ENCODE measurements at regions not wholly inside any gene's neighbourhood (a gene's known extent, or its start where the extent isn't known, plus 50 kb on each side); places are given as distances from the start of the nearest gene placed in this dataset.

DNA sequence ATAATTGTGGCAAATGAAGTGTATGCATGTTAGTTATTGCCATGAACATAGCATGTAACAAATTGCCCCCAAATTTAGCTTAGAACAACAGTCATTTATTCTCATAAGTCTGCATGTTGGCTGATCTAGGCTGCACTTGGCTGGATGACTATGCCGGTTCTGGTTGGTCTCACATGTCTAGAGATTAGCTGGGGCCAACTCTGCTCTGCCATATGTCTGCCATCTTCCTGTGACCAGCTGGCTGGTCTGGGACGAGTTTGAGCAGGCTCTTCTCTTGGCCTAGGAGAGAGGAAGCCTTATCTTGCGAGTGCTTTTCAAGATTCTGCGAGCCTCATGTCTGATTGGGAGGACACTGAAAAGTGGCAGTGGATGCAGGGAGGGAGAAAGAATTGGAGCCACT is 198.3 kb upstream of the FAM78B start:
- TF ChIP-seq, protein P1, sequence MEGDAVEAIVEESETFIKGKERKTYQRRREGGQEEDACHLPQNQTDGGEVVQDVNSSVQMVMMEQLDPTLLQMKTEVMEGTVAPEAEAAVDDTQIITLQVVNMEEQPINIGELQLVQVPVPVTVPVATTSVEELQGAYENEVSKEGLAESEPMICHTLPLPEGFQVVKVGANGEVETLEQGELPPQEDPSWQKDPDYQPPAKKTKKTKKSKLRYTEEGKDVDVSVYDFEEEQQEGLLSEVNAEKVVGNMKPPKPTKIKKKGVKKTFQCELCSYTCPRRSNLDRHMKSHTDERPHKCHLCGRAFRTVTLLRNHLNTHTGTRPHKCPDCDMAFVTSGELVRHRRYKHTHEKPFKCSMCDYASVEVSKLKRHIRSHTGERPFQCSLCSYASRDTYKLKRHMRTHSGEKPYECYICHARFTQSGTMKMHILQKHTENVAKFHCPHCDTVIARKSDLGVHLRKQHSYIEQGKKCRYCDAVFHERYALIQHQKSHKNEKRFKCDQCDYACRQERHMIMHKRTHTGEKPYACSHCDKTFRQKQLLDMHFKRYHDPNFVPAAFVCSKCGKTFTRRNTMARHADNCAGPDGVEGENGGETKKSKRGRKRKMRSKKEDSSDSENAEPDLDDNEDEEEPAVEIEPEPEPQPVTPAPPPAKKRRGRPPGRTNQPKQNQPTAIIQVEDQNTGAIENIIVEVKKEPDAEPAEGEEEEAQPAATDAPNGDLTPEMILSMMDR (conservative IDR thresholded peaks at IDR 0.05; ENCODE audit: low read length): no peak
- H3K4me3 ChIP-seq (ENCODE audit: low read length): no peak overlapping the region
- DNase-seq (ENCODE audit: low read depth): no peak

DNA sequence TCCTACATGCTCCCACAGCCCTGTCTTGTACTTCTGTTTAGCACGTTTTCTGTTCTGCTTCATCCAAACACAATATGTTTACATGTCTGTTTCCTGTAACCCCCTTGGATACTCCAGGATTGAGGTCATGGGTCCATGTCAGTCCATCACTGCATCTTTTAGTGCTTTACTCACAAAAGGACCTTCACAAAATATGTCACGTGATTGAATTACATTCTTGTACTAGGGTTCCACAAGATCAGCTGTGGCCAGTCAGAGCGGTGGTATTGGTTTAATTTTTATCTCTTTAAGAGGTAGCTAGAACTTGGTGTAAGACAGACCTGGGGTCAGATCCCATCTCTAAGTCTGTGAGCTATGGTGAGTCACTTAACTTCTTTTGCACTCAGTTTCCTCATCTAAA is 201.2 kb upstream of the FAM78B start:
- TF ChIP-seq, protein P1 (conservative IDR thresholded peaks at IDR 0.05; ENCODE audit: low read length): no peak
- no peak for DNase-seq (ENCODE audit: low read depth)
- H3K4me3 ChIP-seq (ENCODE audit: low read length): no peak overlapping the region

DNA sequence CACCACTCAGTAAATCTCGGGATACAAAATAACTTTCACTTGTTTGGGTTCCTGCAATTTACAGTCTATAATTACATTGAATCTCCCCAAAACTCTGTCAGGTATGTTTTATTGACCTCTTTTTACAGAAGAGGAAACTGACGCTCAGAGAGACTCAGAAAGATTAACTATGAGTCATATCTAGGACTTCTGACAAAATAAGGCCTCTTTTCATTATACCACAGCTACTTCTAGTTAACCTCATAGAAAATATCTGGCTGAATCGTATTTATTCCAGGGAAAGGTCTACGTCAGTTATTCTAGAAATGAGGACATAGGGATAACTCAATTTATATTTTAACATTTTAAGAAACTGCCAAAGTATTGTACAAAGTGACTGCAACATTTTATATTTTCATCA is 211.1 kb upstream of the FAM78B start:
- TF ChIP-seq, protein P1 (conservative IDR thresholded peaks at IDR 0.05; ENCODE audit: low read length): no peak
- H3K4me3 ChIP-seq (ENCODE audit: low read length): no peak overlapping the region
- no peak for DNase-seq (ENCODE audit: low read depth)

DNA sequence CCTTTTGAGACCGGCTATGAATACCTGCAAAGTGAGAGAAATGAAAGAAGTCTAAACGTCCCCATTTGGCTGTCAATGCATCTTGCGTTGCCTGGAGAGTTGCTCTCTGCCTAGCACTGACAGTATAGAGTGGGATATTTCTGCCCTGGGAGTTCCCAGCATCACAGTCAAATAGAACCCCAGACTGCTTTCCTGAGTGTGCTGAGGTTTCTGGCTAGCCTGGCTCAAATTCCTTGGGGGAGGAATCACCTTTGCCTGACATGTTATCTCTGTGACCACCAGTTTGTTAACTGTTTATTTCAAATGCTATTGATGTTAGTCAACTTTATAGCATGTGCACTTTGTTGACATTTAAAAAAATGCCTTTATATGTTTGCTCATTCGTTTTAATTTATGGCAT is 212.0 kb upstream of the FAM78B start:
- no peak for DNase-seq (ENCODE audit: low read depth)
- TF ChIP-seq, protein P1 (conservative IDR thresholded peaks at IDR 0.05; ENCODE audit: low read length): no peak
- H3K4me3 ChIP-seq (ENCODE audit: low read length): no peak overlapping the region

DNA sequence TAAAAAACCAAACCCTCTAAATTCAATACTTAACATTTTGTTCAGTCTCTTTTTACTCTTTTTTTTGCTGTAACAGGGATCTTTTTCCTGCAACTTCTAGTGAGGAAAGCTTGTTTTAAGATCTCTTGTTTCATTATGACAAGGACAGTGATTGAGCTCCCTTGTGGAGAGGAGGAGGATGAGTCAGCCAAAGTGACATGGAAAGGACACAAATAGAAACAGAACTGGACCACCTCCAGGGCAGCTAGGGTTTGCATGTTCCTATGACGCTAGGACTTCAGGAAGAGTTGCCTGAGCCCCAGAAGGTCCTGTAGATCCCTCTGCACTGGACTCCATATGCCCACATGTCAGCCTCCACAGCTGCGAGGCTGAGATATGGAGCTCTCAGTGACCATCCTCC is 212.6 kb upstream of the FAM78B start:
- TF ChIP-seq, protein P1 (conservative IDR thresholded peaks at IDR 0.05; ENCODE audit: low read length): no peak
- no peak overlapping the region for H3K4me3 ChIP-seq (ENCODE audit: low read length)
- no peak for DNase-seq (ENCODE audit: low read depth)

DNA sequence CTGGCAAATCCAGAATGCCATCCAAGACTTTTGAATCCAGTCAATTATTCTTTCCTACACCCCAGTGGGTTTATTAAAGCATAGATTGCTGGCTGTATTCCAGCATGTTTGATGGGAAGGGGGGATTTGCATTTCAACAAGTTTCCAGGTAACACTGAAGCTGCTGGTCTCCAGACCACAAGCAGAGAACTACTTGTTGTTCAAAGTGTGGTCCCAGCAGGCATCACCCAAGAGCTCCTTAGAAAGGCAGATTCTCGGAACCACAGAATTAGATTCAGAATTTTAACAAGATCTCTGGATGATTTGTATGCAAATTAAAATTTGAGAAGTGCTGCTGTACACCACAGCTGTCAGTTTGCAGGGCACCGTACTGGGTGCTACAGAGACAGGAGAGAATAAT is 216.3 kb upstream of the FAM78B start:
- TF ChIP-seq, protein P1 (conservative IDR thresholded peaks at IDR 0.05; ENCODE audit: low read length): no peak
- no peak overlapping the region for H3K4me3 ChIP-seq (ENCODE audit: low read length)
- no peak for DNase-seq (ENCODE audit: low read depth)

DNA sequence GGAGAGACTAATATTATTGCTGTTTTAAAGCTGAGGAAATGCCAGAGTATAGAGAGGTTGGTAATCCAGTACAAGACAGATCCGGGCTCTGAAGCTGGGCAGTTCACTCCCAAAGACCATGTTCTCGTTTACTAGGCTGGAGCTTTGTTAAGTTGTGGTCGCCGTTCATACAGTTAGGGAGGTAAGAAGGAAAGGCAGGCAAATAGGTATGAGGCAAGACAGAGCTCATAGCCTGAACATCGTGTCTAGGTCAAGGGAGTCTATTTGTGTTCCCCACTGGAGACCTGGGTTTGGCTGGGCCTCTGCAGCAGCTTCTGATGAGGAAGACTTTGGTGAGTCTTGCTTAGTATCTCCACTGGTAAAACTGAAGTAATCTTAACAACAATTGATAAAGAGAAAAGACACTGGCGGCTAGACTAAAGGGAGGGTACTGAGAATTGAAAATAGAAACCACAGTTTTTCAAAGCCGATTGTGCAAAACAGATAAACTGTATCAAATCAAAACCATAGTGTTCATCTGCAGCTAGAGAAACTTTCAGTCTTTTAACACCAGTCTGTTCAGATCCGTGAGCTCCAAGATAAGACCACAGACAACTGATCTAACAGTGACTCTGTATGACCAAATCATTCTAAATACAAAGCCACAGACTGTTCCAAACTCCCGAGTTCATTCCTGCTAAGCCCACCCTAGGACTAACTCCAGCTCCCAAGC is 217.0 kb upstream of the FAM78B start:
- no peak for DNase-seq (ENCODE audit: low read depth)
- TF ChIP-seq, protein P1 (conservative IDR thresholded peaks at IDR 0.05; ENCODE audit: low read length): no peak
- H3K4me3 ChIP-seq (ENCODE audit: low read length): no peak overlapping the region

All from AG10803 (cell line).